CD1c-positive myeloid dendritic cell (primary cell): ENCODE measurements at regions not wholly inside any gene's neighbourhood (a gene's known extent, or its start where the extent isn't known, plus 50 kb on each side); places are given as distances from the start of the nearest gene placed in this dataset.

Experiments used
- DNase-seq: peaks from one replicate; pipeline ENCODE4 v3.0.0-alpha.2; 2016; ENCODE audit errors: extremely low spot score

DNA sequence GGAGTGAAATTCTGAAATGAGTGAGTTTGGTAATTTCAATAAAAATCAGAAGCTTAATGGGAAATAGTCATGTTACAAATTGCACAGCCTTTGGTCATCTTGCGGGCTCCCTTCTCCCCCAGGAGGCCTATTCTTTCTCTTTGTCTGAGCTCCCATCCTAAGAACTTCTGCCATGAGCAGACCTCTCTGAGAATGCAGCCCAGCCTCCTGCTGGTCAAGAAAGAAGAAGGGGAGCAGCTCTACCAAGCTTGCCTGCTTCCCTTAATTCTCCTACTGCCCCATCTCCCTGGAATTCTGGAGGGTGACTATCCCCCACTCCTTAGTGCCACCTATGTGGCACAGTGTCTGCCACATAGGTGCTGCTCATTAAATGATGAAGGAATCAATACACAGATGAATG, 300.7 kb upstream of the DAB1 start:
- DNase-seq, result no peak

DNA sequence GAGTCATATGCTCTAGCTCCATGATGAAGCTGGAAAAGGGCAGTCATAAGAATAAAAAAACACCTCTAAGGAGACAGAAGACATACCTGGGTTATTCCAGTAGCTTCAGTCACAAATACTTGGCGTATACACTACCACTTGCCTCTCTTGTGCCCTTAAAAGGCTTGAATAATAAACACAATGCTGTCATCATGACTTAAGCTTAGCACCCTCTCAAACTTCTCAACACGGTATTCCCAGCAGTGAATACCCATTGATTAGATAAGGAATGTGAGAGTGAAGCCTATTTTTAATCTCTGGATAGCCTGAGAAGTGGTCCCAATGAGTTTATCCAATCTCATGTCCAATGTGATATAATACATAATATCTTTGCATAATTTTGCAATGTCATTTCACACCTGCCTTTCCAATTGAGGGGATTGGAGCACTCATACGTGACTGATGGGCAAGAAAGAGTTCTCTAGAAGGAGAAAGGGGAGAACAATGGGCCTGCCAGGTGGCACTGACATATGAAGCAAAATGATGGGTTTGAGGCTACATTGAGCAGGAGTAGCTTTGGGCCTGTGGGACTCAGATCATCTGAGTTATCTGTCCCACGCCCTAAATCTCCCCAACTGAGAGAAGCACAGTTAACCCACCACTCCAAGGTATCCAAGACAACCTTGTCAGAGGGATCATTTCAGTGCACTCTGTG, 298.6 kb upstream of the DAB1 start:
- no peak for DNase-seq

DNA sequence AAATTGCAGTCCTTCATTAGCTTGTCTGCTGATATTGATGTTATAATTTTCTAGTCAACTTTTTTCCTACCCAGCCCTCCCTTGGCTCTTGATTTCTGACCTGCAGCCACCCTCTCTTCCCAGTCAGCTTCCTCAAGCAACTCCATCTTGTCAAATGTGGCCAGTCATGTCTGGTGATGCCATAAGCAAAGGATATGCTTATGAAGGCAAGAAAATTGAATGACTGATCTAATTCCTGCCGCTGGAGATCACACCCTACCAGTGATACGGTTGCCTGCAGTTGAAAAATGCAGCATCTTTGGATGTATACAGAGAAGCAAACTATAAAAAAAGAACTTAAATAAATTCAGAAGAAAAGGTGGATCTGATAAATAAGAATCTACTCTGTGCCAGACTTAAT, 297.1 kb upstream of the DAB1 start:
- DNase-seq, result no peak

DNA sequence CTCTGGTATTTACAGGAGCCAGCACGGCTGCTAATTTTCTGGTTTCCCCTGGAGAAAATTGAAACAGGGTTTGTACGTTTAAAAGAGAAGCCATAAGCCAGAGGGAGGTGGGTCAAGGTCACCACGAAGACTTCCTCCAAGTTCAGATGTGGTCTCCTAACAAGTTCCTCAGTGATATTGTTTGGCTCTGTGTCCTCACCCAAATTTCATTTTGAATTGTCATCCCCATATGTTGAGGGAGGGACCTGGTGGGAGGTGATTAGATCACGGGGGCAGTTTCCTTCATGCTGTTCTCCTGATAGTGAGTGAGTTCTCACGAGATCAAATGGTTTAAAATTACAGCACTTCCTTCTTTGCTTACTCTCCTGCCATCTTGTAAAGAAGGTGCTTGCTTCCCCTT, 295.4 kb upstream of the DAB1 start:
- no peak for DNase-seq

DNA sequence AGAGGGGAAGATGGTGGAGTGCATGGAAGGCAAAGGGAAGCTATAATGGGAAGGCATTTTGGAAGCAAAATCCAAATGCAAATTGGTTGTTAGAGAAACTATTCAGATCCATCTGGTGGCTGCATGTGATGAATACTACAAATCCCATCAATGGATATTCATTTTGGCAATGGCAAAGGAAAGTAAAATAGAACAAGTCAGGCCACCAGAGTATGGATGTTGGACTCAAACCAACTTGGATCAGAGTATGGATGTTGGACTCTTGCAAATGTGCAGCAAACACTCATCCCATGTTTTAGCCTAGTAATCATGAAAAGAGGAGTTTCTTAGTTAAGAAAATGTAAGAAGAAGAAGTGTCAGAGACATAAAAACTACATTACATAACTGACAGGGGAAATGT, 289.6 kb upstream of the DAB1 start:
- no peak for DNase-seq

DNA sequence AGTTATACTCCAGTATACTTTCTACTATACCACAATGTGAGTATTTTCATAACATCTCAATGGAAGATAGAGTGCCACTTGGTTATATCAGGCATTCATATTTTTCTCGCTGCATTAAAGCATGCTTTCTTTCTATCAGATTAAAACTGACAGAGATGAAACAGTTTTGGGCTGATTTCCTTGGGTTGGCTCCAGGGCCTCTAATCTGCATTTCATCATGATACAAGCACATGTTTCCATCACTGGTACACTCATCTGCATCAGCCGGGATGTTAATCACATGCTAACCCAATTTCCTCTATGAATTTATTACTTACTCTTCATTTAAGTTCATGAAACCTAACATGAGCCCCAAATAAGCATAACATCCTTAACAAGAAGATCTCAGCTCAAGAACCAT, 289.0 kb upstream of the DAB1 start:
- no peak for DNase-seq

DNA sequence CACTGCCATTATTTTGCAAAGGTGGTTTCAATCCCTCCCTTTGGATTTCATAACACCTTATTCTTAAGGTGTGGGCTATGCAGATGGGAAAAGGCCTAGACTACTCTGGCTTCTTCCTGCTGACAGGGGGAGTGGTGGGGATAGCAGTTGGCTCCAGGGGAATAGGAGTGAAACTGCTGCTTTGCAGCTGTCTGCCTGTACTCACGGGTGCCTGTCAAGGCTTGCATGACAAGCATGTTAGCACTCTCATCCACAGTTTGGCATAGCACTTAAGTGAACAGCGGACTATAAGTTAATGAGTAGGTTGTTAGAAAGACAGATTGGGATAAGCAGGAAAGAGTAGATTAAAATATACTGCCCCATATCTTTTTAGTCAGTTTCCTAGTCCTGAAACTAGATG, 287.5 kb upstream of the DAB1 start:
- DNase-seq, result no peak

DNA sequence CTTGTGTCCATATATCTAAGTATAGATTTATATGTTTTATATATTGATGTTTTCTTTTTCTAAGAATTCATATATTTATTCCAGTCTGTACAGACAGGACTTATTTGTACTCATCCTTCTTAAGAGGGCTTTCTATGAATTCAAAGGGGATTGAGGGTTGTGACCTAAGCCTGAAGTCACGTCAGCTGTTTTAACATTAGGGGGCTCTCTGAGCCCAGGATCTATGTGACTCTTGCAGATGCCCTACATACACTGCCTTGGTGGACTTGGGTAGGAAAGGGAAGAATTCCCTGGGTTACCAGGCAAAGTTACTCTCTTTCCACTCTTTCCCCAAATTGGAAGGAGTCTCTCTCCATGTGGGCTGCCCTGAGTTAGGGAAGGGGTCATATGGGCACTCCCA, 283.8 kb upstream of the DAB1 start:
- no peak for DNase-seq

DNA sequence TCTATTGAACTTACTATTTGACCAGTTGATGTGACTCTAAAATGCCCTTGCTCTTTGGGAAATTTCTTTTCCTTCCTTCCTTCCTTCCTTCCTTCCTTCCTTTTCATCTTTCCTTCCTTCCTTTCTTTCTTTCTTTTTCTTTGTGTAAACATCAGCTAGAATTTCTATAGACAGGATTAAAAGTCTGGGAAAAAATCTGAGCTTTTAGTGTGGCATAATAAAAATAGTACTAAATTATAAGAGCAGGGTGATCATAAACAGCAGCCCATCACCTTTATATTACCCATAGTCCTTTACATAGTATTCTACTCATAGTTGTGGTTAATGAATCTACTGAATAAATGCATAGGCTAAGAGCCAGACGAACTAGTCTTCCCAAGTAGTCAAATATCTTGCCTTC, 281.0 kb upstream of the DAB1 start:
- DNase-seq, result no peak

DNA sequence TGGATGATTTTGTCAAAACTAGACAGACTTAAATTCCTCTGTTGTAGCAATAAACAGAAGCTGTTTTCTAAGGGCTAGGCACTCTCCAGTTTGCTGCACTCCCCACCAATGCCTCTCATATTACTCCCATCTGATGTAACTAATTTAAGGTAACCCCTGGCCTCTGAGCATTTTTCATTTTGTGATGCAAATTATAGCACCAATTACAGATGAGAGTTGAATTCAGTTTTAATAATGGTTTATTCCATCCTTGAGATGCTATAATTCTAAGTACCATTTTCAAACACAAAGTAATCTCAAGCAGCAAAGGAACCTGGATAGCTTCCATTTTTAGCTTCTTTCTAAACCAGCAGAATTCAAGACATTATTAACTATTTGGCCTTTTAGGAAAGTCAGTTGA, 280.4 kb upstream of the DAB1 start:
- no peak for DNase-seq

DNA sequence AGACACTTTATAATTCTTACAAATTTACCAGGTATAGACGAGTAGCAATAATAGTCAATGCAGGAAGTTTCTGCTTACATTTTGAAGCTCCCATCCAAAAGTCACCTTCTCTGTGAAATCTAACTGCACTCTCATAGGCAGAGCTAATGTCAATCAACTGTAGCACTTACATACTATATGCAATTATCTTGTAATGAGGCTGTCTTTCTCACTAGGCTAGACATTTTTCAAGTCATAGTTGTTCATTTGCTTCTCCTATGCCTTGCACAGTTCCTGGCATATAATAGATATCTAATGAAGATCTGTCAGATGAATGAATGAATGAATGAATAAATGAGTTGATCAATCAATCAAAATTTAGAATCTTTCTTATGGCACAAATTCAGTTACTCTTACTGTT, 273.0 kb upstream of the DAB1 start:
- no peak for DNase-seq

DNA sequence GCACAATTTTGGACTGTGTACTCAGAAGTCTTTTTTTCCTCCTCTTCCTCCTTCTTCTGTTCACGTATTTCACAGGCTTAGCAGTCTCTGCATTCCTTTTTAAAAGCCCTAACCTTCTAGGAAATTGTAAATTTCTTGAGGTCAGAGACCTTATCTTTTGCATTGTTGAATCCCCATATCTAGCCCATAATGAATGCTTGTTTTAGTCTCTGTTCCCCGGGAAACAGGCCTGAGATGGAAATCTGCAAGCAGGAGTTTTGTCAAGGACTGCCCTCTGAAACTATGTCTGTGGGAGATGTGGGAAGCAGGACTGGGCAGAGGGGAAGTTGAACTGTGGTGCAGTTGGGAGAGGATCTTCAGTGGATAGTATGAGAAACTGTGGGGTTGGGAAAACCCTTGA, 272.2 kb upstream of the DAB1 start:
- no peak for DNase-seq

DNA sequence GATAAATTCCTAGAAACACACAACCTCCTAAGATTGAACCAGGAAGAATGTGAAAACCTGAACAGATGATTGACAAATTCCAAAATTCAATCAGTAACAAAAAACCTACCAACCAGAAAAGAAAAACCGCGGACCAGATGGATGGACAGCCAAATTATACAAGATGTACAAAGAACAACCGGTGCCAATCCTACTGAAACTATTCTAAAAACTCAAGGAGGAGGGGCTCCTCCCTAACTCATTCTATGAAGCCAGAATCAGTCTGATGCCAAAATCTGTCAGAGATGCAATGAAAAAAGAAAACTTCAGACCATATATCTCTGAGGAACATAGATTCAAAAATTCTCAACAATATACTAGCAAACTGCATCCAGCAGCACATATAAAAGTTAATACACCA, 262.4 kb upstream of the DAB1 start:
- DNase-seq, result no peak

DNA sequence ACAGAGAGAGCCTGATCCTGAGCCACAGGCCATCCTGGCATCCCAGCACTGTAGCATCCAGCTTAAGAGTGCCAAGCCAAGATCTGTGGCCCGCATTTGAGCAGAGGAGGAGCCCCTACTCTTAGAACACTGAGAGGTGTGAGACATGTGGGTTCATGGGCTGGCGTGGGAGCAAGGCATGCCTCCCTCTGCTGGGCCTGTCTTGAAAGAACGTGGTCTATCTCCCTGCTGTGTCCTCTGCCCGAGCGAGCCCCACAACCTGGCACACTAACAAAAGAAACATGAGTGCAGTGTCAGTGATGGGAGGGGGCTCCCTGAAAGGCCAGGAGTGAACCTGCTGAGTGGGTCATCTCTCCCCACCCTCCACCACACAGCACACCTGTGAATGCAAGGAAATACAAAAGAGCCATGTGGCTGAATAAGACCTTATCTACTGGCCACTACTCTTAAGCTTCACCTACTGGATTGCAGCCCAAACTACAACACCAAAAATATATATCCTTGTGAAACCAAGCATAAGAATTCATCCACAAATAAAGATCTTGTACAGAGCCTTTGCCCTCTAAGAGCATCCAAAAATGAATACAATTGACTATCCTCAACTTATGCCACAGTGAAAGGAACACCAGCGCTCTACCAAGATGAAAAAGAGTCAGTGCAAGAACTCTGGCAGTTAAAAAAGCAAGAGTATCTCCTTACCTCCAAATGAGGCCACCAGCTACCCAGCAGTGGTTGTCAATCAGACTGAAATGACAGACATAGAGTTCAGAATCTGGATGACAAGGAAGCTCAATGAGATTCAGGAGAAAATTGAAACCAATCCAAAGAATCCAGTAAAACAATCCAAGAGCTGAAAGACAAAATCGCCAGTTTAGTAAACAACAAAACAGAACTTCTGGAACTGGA, 259.4 kb upstream of the DAB1 start:
- DNase-seq, result no peak

DNA sequence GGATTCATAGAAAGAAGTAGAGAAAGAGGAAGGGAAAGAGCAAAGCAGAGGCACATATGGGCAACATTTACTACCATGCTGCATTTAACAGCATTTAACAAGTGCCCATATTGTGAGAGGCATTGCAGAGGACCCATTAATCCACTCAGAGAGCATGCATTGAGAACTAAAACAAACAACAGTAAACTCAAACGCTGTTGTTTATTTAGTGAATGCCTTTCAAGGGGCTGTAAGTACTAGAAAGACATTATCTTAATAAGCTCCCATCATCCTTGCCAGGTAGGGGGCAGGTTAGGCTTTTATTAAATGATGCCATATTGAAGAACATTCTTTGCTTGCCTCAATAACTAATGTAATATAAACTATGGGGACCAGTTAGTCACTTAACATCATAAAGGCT, 254.3 kb upstream of the DAB1 start:
- no peak for DNase-seq

DNA sequence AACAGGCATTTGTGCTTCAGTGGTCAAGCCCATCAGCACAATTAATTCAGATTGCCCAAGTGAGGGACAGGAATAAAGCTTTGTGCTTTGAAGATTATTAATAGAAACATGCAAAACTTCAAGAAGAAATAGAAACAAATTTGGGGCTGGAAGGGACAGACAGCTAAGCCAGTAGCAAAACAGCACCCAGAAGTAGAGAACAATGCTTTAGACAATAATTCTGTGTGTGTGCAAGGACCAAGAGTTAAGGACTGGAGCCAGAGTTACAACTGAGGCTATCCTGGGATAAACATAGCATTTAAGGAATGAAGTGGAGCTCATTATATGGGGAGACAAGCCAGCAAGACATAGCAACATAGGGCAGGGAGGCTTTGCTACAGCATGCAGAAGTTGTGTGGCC, 251.9 kb upstream of the DAB1 start:
- DNase-seq, result no peak

DNA sequence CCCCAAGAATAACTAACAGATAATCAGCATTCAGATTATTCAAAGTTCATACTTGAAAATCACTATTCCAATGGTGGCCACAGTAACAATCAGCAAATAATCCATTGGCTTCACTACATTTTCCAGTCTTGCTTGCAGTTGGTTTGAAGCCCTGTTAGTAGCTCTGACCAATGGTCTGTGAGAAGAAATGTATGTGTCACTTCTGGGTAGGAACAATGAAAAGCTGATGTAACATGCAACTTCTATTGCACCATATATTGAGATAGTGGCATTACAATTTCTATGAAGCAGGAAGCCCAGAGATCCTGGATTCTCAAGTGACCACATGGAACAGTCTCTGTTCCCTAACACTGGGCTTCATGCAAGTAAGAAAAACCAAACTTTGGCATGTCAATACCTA, 250.9 kb upstream of the DAB1 start:
- no peak for DNase-seq

DNA sequence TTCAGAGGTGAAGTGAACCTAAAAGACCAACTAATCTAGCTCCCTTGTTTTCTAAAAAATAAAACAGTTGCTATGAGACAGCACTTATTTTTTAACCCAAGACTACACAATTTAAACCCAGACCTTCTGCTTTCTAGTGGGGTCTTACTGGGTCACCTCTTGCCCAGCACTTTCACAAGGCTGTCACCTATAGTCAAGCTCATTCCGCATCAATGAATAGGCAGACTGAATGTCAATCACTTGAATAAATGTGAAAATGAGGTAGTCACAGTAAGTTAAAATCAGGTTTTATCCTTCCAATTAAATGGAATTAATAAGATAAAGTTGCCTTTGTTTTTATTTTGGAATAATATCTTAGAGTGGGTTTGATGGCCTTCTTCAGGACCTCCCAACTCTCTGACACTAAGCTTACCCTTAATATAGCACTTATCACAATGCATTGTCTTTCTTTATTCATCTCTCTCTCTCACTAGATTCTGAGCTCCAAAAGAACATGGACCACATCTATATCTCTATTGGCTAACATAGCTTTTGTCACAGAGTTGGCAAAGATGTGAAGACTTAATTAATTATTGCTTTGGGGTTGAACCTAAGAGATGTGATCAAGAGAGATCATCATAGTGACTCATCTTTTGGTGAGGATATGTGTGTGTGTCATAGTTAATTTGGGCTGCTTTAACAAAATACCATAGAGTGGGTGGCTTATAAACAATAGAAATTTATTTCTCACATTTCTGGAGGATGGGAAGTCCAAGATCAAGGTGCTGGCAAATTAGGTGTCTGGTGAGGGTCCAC, 248.7 kb upstream of the DAB1 start:
- no peak for DNase-seq

DNA sequence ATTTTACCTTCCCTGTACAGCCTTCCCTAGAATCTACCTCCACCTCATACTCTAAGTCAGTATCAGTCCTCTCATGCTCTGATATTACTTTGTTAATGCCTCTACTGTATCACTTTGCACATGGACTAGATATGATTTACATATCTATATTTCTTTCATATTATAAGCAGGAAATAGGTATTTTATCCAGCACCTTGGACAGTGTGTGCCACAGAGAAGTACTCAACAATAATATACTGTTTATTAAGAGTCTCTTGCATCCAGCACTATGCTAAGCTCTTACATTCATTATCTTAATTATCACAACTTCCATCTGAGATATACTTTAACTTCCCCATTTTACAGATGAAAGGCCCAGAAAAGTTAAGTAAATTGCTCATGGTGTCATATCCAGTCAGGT, 247.9 kb upstream of the DAB1 start:
- no peak for DNase-seq

DNA sequence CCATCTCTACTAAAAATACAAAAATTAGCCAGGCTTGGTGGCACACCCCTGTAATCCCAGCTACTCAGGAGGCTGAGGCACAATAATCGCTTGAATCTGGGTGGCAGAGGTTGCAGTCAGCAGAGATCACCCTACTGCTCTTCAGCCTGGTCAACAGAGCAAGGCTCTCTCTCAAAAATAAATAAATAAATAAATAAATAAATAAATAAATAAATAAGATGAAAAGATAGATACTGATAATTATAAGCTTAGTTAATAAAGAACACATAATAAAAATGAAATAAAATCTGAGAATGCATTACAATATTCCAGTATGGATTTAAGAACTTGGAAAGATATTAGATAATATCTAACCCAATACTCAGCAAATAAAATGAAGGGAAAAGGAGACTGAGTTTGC, 235.9 kb upstream of the DAB1 start:
- DNase-seq, result no peak

DNA sequence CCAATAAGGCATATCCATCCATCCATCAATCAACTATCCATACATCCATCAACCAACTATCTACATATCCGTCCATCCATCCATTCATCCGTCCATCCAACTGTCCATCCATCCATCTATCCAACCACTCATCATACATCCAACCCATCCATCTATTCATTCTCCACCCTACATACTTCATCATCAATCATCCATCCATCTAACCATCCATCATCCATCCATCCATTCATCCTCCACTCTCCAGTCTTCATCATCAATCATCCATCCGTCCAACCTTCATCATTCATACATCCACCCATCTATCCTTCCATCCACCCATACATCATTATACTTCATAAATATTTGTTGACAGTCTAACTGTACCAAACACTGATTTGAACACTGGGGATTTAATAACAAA, 231.3 kb upstream of the DAB1 start:
- no peak for DNase-seq

DNA sequence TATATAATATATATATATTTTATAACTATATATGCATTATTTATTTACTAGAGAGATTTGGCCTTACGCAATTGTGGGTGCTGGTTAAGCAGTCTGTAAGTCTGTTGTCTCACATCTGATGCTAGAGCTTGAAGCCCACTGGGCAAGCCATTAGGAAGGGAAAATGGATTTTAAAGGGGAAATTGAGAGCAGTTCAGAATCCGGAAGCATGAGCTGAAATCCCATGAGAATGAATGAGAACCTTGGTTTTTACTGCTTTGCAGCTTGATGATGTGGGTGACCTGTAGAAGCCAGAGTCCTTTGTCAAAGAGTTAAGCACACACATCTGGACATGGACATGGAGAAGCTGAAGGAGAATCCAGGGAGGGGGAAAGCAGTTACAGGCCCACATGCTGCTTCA, 220.8 kb upstream of the DAB1 start:
- no peak for DNase-seq

DNA sequence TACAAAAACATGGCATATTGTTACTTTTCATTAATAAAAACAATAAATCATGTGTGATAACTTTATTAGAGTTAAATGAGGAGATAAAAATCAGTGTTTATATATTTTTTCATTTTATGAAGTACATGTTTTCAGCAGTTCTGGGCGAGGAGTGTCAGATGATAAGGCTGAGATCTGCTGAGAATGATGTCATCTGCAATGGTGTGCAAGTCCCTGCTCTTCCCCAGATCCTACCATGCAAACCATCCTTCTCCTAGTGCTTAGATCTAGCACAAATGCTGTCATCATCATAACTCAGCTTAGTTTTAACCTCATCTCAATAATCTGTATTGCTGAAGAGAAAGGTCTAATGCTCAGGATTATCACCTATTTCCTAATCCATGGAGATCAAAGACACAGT, 214.4 kb upstream of the DAB1 start:
- DNase-seq, result no peak
